Lung (tissue), 11 donors: ENCODE measurements at regions not wholly inside any gene's neighbourhood (a gene's known extent, or its start where the extent isn't known, plus 50 kb on each side); places are given as distances from the start of the nearest gene placed in this dataset.

Experiments
- ATAC-seq: fragments of 200-7000 bp; cut with Tn5 transposase; one replicate; pipeline ENCODE4 v1.9.1; 2020; ENCODE audit warnings: moderate number of reproducible peaks; ENCODE audit not compliant: insufficient read depth, low FRiP score
- DNase-seq, 3 donors: peaks; one replicate each; pipeline ENCODE4 v3.0.0-alpha.2; 2013 to 2017
- H3K27ac ChIP-seq, 2 donors: one replicate each; pipeline ENCODE4 v1.5.1; 2013; ENCODE audit warnings: mild to moderate bottlenecking in 2 of 2, moderate library complexity in 2 of 2, control low read depth in 1 of 2, inconsistent platforms in 1 of 2, low read depth in 1 of 2, low read length in 1 of 2
- H3K27me3 ChIP-seq, 3 donors: one replicate each; pipeline ENCODE4 v1.5.1; 2013; ENCODE audit warnings: low read length in 2 of 3; ENCODE audit not compliant: control insufficient read depth in 3 of 3, insufficient read depth in 3 of 3
- H3K36me3 ChIP-seq, 4 donors: one replicate each; pipeline ENCODE4 v1.5.1; 2013; ENCODE audit warnings: low read length in 4 of 4, mild to moderate bottlenecking in 1 of 4, moderate library complexity in 1 of 4; ENCODE audit not compliant: control insufficient read depth in 4 of 4, insufficient read depth in 4 of 4
- H3K4me1 ChIP-seq, 5 donors: one replicate each; pipeline ENCODE4 v1.5.1; 2013; ENCODE audit warnings: low read length in 5 of 5, mild to moderate bottlenecking in 2 of 5, moderate library complexity in 1 of 5; ENCODE audit not compliant: control insufficient read depth in 5 of 5, insufficient read depth in 5 of 5
- H3K4me3 ChIP-seq: one replicate; pipeline ENCODE4 v1.5.1; 2013; ENCODE audit warnings: mild to moderate bottlenecking, control low read depth, moderate library complexity
- H3K9ac ChIP-seq, 2 donors: one replicate each; pipeline ENCODE4 v1.5.1; 2013; ENCODE audit warnings: low read length in 2 of 2, control low read depth in 1 of 2; ENCODE audit not compliant: insufficient read depth in 1 of 2
- H3K9me3 ChIP-seq, 4 donors: one replicate each; pipeline ENCODE4 v1.5.1; 2013; ENCODE audit warnings: low read length in 3 of 4, mild to moderate bottlenecking in 1 of 4, moderate library complexity in 1 of 4; ENCODE audit not compliant: control insufficient read depth in 4 of 4, insufficient read depth in 3 of 4
- WGBS, 2 donors: extraction: QIAGEN DNeasy Blood & Tissue Kit; methylation state at CpG; one replicate each; pipeline ENCODE4 v1.1.7; 2013; 5-methylcytosine and 5-hydroxymethylcytosine counted together
- TF ChIP-seq, protein P1 (sequence below): IDR thresholded peaks from 2 replicates; pipeline ENCODE4 v1.5.1; 2012; ENCODE audit warnings: mild to moderate bottlenecking; ENCODE audit errors: control extremely low read depth, extremely low read depth
- donor health status: control.
- donor health status: control.
- donor health status: Bipolar disorder and iron deficiency.
- donor health status: healthy.
- donor health status: DM: yes; HTN: yes; CAD: no.

- Histone ChIP-seq H3K9me3 (peaks cover 0 to 3% (median under 1%) of the 10 kb centered on the region in 4 donors), H3K4me3 (no peak overlapping the region), H3K36me3 (no peaks in the 10 kb centered on the region), H3K4me1 (no peaks in the 10 kb centered on the region), H3K27ac (no peak overlapping the region), H3K27me3 (no peaks in the 10 kb centered on the region), H3K9ac (no peak overlapping the region)
- ATAC-seq: no peak
- TF ChIP-seq, protein P1, sequence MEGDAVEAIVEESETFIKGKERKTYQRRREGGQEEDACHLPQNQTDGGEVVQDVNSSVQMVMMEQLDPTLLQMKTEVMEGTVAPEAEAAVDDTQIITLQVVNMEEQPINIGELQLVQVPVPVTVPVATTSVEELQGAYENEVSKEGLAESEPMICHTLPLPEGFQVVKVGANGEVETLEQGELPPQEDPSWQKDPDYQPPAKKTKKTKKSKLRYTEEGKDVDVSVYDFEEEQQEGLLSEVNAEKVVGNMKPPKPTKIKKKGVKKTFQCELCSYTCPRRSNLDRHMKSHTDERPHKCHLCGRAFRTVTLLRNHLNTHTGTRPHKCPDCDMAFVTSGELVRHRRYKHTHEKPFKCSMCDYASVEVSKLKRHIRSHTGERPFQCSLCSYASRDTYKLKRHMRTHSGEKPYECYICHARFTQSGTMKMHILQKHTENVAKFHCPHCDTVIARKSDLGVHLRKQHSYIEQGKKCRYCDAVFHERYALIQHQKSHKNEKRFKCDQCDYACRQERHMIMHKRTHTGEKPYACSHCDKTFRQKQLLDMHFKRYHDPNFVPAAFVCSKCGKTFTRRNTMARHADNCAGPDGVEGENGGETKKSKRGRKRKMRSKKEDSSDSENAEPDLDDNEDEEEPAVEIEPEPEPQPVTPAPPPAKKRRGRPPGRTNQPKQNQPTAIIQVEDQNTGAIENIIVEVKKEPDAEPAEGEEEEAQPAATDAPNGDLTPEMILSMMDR: no peak
- no peak for DNase-seq
Measured at GRCh38 chr6:74971633-74972032, 234.2 kb downstream of the COL12A1 start.

- ATAC-seq: no peak
- Histone ChIP-seq H3K27me3 (no peaks in the 10 kb centered on the region), H3K4me3 (no peak overlapping the region), H3K27ac (no peak overlapping the region), H3K4me1 (no peaks in the 10 kb centered on the region), H3K9me3 (peaks cover 0 to 16% (median 8%) of the 10 kb centered on the region in 4 donors), H3K9ac (no peak overlapping the region), H3K36me3 (no peaks in the 10 kb centered on the region)
- DNase-seq: no peak
- WGBS, 2 donors: 44 to 71% methylated on average over 4 of the region's 4 CpGs
- TF ChIP-seq, protein P1: no peak
Measured at GRCh38 chr6:74969591-74970267, 236.1 kb downstream of the COL12A1 start.

- WGBS, 2 donors: 66 to 75% methylated on average over 1 of the region's 1 CpG
- TF ChIP-seq, protein P1: no peak
- no peak overlapping the region for H3K27ac ChIP-seq
- no peak for ATAC-seq
- H3K9me3 ChIP-seq: peaks cover 0 to 16% (median 6%) of the 10 kb centered on the region in 4 donors
- DNase-seq: no peak
- H3K9ac ChIP-seq: no peak overlapping the region
- H3K36me3 ChIP-seq: no peaks in the 10 kb centered on the region
- no peaks in the 10 kb centered on the region for H3K27me3 ChIP-seq
- no peaks in the 10 kb centered on the region for H3K4me1 ChIP-seq
- H3K4me3 ChIP-seq: no peak overlapping the region
Measured at GRCh38 chr6:74967821-74968220, 238.0 kb downstream of the COL12A1 start.

DNA sequence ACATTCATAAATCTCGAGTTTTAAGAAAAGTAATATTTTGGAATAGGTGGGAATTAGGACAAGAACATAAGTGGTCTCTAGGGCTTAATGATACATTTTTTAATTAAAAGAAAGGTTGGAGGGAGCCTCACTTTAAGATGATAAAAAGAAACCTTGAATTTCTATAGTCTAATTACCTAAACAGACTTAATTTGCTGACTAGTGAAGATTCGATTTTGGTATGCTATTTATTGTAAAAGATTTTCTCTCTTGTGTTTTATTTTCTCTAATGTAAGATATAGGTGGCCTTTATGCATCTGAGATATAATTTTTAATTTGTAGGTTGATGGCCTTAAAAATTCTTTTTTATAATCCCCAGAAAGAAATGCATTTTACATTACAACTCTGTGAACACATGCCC, 239.1 kb downstream of the COL12A1 start:
- Histone ChIP-seq H3K27ac (no peak overlapping the region), H3K4me1 (no peaks in the 10 kb centered on the region), H3K27me3 (no peaks in the 10 kb centered on the region), H3K36me3 (no peaks in the 10 kb centered on the region), H3K4me3 (no peak overlapping the region), H3K9ac (no peak overlapping the region), H3K9me3 (peaks cover 0 to 16% (median 6%) of the 10 kb centered on the region in 4 donors)
- 87 to 88% methylated on average over 2 of the region's 2 CpGs for WGBS, 2 donors
- TF ChIP-seq, protein P1: no peak
- DNase-seq: no peak
- ATAC-seq: no peak
